ENCODE measurements at regions not wholly inside any gene's neighbourhood (a gene's known extent, or its start where the extent isn't known, plus 50 kb on each side); places are given as distances from the start of the nearest gene placed in this dataset.

DNA sequence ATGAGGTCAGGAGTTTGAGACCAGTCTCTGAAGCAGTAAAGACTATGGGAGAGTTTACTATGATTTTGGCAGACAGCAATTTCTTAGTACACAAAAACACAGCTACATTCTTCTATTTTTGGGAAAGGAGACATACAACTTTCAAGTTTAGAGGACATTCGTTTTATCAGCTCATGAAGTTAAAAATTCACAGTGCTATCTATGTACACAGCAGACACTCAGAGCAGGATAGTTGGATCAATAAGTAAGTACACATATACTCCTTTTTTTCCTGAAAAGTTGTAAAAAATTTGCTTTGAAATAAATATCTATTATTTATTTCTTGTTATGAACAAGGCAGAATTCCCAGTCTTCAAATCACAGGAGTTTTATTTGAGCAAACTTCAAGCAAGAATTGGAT is 159.7 kb downstream of the SERPINI1 start:
- no peak for DNase-seq

DNA sequence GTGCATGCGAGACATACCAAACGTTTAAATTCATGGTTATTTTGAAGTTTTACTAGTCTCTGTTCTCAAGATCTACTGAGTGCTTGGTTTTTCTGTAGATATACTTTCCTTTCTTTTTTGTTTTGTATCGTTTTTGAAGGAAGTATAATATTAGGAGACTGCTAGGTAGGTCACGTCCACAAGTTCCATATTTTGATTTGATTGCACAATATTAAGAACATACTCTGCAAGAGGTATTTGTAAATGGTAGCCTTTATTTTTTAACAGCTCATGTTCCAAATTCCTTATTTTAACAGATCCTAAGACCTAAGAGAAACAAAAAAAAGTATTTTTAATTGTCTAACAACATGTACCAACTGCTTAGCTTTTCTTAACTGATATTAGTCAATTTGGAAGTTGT is 156.7 kb downstream of the SERPINI1 start:
- DNase-seq, result no peak

DNA sequence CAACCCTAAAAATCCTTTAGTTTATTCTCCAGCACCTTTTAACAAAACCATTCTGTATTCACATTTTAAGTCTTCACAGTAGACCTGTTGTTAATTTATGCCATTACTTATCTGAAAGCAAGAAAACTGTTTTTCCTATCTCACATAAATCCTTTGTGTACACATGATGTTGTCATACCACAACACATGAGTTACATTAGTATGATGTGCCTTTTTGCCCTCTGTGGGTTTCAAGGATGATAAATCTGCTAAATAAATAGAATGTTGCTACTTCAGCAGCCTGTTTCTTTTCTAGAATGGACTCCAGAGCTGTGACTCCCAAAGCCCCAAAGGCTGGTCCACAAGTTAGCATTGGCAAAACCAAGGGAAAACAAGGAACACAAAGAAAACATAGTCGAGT is 151.6 kb downstream of the SERPINI1 start:
- peak; percentile 26 for DNase-seq

DNA sequence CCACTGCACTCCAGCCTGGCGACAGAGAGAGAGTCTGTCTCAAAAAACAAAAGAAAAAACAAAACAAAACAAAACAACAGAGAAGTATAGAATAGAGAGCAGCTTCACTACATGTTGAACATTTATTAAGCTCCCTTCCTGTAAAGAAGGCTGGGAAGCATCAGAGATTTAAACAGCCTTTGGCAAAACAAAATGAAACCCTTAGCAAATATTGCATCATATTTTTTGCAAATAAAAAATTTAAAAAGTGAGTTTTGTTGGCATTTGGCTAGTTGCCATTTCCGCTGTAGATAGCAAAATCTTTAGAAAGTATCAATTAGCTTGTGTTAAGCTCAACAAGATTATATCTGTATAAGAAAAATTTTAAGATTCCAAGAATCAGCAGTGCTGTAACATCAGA is 151.2 kb downstream of the SERPINI1 start:
- DNase-seq, result peak; percentile 26

DNA sequence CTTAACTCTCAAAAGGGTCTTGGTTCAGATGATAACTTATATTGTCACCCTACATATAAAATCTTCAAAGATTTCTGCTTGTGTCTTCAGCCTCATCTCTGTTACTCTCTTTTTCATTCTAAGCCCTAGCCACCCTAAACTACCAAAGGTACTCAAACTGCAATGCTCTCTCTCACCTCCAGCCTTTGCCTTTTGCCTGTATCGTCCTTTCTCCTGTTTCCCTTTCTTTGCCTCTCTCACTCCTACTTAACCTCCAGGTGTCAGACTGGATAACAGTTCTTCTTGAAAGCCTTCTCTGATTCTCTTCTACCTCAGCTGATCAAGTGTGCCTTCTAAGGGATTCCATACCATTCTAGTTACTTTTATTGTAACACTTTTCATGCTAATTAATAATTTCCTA is 149.8 kb downstream of the SERPINI1 start:
- DNase-seq, result no peak

DNA sequence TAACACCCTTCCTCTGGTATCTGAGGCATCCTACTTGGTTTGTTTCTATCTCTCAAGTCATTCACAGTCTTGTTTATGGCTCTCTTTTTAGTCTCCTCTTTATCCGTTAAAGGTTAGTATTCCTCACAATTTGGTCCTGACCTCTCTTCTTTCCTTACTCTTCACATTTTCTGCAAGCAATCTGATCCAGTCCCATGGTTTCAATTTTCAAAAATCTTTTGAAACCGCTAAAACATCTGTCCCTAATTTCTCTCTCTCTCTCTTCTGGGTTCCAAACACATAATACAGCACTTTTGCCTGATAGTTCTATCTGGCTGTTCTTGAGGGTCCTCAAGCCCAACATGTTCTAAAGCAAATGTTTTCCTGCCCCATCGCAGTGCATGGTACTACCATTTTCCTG is 149.0 kb downstream of the SERPINI1 start:
- DNase-seq, result no peak

DNA sequence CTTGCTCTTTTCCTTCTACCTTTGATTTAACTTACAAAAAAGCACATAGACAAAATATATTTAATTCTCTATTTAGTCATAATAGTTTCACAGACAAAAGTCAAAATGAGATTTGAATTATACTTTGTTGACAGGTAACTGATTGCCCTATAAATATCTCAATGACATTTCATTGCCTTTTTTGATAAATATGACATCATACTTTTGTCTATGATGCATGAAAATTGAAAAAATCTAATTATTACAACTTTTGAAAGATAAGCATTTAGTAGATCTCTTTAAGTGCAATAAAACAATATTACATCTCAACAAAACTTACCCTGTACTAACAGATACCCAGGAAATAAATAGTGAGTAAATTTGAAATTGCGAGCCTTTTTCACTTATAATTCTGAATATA is 147.9 kb downstream of the SERPINI1 start:
- no peak for DNase-seq

DNA sequence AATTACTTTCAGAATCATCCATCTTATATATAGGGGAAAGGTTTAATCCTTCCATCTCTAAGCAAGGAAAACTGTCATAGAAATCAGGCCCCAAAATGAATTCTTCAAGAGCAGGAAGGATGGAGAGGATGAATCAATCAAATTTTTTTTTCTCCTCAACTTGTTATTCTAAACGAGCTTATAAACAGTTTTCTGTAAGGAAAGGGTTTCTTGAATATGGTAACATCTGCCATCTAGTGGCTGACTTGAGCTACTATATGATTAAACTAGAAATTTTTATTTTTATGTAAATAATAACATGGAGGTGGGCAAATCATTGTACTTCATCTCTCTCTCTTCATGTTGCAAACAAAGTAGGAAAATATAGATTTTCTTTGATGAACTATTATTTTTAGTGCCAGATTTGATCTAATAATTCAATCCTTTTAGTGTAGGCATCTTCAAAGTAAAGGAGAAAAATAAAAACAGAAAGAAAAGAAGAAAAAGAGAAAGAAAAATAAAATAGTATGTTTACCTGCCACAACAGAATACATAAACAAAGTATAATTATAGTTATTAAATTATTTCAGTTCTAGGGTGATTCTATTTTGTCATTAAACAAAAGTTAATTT is 146.6 kb downstream of the SERPINI1 start:
- DNase-seq, result peak; percentile 26

DNA sequence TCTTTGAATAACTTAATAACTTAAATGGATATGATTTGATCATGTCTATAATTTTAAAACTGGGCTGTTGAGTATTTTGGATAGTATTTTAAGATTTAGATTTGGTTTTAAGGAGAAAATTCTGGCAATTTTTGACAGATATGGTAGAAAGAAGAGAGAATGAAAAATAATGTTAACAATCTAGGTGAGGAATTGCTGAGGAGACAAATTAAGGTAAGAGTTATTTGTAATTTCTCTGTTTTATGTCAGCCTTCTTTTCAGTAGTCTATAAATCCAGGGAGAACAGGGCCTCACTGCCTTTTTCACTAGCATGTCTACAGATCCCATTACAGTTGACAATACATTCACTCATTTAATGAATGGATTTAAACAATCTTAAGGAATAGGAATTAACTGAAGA is 144.7 kb downstream of the SERPINI1 start:
- DNase-seq, result no peak

DNA sequence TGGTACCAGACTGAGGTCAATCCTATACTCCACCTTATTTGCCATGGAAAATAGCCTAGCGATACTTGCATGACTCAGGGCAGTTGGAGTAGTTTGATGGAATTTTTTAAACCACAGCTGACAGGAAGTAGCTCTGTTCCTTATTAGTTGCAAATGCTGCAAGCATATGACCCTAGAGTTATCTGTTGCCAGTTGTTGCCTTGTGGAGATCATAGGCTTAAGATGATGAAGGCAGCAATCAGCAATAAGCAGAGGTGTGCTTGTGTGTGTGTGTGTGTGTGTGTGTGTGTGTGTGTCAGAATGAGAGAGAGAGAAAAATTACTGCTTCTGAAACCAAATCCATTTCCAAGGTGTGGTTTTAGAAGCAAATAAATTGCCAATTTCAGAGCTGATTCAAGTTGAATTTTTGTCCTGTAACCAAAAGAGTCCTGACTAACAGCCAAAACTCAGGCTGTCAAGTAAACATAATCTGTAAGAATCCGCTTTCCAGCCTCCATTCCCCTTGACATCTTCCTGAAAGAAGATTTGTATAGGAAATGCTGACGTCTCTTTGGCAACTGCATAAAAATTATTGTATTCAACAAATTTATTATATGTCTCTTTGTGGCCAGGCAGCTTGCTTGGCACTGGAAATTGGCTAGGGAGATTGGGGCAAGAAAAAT is 141.2 kb downstream of the SERPINI1 start:
- peak; percentile 89 for DNase-seq

Measured in skin of body (tissue), 1 donor.